Parathyroid adenoma (tissue), 2 donors: ENCODE measurements at regions not wholly inside any gene's neighbourhood (a gene's known extent, or its start where the extent isn't known, plus 50 kb on each side); places are given as distances from the start of the nearest gene placed in this dataset.

Experiments used
- H2AFZ ChIP-seq: fragments of 300-600 bp; sonication (generic); one replicate; pipeline ENCODE4 v1.7.0; 2017; ENCODE audit warnings: antibody characterized with exemption, mild to moderate bottlenecking
- H3K27ac ChIP-seq: fragments of 300-600 bp; sonication (generic); one replicate; pipeline ENCODE4 v1.7.0; 2017
- H3K27me3 ChIP-seq: fragments of 300-600 bp; sonication (generic); one replicate; pipeline ENCODE4 v1.7.0; 2017; ENCODE audit warnings: low read length; ENCODE audit not compliant: control insufficient read depth, insufficient read depth
- H3K36me3 ChIP-seq: fragments of 300-600 bp; sonication (generic); one replicate; pipeline ENCODE4 v1.7.0; 2017; ENCODE audit warnings: low read length; ENCODE audit not compliant: control insufficient read depth, insufficient read depth
- H3K4me1 ChIP-seq: fragments of 300-600 bp; sonication (generic); one replicate; pipeline ENCODE4 v1.7.0; 2017; ENCODE audit warnings: control low read depth
- H3K4me2 ChIP-seq: fragments of 300-600 bp; sonication (generic); one replicate; pipeline ENCODE4 v1.7.0; 2017; ENCODE audit warnings: low read length
- H3K4me3 ChIP-seq: fragments of 300-600 bp; sonication (generic); one replicate; pipeline ENCODE4 v1.7.0; 2017; ENCODE audit warnings: low read depth, low read length
- H3K79me2 ChIP-seq: fragments of 300-600 bp; sonication (generic); one replicate; pipeline ENCODE4 v1.7.0; 2017; ENCODE audit warnings: control low read depth
- H3K9ac ChIP-seq: fragments of 300-600 bp; sonication (generic); one replicate; pipeline ENCODE4 v1.7.0; 2017; ENCODE audit warnings: mild to moderate bottlenecking
- H3K9me3 ChIP-seq: fragments of 300-600 bp; sonication (generic); one replicate; pipeline ENCODE4 v1.7.0; 2017; ENCODE audit warnings: low read length; ENCODE audit not compliant: control insufficient read depth
- TF ChIP-seq, protein P1 (sequence below): fragments of 300-600 bp; sonication (generic); IDR thresholded peaks from one replicate; pipeline ENCODE4 v1.7.0; 2017; ENCODE audit warnings: antibody characterized with exemption, mild to moderate bottlenecking
- donor health status: primary hyperparathyroidism.

DNA sequence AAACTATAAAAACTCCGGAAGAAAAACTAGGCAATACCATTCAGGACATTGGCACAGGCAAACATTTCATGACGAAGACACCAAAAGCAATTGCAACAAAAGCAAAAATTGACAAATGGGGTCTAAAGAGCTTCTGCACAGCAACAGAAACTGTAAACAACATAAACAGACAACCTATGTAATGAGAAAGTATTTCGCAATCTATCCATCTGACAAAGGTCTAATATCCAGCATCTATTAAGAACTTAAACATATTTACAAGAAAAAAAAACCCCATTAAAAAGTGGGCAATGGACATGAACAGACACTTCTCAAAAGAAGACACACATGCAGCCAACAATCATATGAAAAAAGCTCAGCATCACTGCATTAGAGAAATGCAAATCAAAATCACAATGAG lies 498.6 kb downstream of the HINT1 start:
- Histone ChIP-seq H3K36me3 (no peaks in the 10 kb centered on the region), H3K4me2 (no peak overlapping the region), H3K4me3 (no peak overlapping the region), H2AFZ (no peak overlapping the region), H3K27ac (no peak overlapping the region), H3K4me1 (no peaks in the 10 kb centered on the region), H3K9me3 (no peaks in the 10 kb centered on the region), H3K27me3 (no peaks in the 10 kb centered on the region), H3K79me2 (no peaks in the 10 kb centered on the region), H3K9ac (no peak overlapping the region)
- TF ChIP-seq, protein P1, sequence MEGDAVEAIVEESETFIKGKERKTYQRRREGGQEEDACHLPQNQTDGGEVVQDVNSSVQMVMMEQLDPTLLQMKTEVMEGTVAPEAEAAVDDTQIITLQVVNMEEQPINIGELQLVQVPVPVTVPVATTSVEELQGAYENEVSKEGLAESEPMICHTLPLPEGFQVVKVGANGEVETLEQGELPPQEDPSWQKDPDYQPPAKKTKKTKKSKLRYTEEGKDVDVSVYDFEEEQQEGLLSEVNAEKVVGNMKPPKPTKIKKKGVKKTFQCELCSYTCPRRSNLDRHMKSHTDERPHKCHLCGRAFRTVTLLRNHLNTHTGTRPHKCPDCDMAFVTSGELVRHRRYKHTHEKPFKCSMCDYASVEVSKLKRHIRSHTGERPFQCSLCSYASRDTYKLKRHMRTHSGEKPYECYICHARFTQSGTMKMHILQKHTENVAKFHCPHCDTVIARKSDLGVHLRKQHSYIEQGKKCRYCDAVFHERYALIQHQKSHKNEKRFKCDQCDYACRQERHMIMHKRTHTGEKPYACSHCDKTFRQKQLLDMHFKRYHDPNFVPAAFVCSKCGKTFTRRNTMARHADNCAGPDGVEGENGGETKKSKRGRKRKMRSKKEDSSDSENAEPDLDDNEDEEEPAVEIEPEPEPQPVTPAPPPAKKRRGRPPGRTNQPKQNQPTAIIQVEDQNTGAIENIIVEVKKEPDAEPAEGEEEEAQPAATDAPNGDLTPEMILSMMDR = no peak

DNA sequence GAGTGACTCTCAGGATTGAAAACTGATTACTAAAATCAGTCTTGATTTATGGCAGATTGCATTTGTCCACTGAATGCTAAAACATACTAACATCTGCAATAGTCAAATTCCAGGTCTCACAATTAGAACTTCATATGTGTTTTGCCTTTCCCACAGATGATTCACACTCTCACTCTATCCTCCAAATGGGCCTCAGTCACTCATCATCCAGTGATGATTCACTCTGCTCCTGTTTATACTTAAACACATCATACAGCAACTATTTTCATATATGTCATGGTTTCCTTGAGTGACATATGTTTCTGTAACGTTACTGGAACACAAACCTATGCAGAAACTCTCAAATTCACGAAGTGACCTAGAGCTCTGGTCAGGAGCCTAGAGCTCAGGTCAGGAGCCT lies 512.9 kb downstream of the HINT1 start:
- H3K4me1 ChIP-seq = no peaks in the 10 kb centered on the region
- no peaks in the 10 kb centered on the region for H3K36me3 ChIP-seq
- TF ChIP-seq, protein P1 = no peak
- H3K4me2 ChIP-seq = no peak overlapping the region
- no peak overlapping the region for H3K27ac ChIP-seq
- no peak overlapping the region for H3K4me3 ChIP-seq
- H3K9me3 ChIP-seq = no peaks in the 10 kb centered on the region
- H3K27me3 ChIP-seq = no peaks in the 10 kb centered on the region
- no peak overlapping the region for H3K9ac ChIP-seq
- H2AFZ ChIP-seq = no peak overlapping the region
- no peaks in the 10 kb centered on the region for H3K79me2 ChIP-seq

DNA sequence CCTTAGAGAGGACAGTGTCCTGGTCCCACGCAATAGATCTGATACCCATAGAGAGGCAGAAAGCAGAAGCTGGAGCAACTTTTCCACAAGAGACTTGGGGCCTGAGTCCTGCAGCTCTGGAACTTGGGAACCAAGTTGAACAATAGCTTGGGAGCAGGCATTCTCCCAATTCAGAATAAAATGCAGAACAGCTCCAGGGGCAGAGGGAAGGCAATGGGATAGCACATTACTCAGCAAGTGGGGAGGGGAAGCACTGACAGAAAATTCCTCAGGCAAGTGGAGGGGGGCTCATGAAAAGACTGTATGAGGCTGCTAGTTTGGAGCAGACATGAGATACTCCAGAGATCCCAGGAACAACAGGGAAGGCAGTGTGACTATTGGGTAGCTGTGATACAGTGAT lies 513.6 kb downstream of the HINT1 start:
- no peaks in the 10 kb centered on the region for H3K9me3 ChIP-seq
- H3K27ac ChIP-seq = no peak overlapping the region
- H3K4me2 ChIP-seq = no peak overlapping the region
- H2AFZ ChIP-seq = no peak overlapping the region
- H3K4me1 ChIP-seq = no peaks in the 10 kb centered on the region
- H3K4me3 ChIP-seq = no peak overlapping the region
- H3K79me2 ChIP-seq = no peaks in the 10 kb centered on the region
- no peaks in the 10 kb centered on the region for H3K36me3 ChIP-seq
- TF ChIP-seq, protein P1 = no peak
- H3K9ac ChIP-seq = no peak overlapping the region
- no peaks in the 10 kb centered on the region for H3K27me3 ChIP-seq

DNA sequence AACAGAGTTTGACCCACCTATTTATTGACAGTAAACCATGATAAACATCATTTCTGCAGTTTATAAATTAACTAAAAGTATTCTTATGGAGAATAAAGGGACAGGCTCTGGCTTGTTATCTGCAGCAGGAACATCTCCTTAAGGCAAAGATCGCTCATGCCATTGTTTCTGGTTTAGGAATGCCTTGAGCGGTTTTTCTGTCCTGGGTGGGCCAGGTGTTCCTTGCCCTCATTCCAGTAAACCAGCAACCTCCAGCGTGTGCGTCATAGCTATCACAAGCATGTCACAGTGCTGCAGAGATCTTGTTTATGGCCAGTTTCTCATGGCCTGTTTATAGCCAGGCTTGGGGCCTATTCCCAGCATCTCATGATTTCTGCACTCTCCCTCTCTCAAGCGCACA lies 521.7 kb downstream of the HINT1 start:
- Histone ChIP-seq H3K4me2 (no peak overlapping the region), H3K9me3 (no peaks in the 10 kb centered on the region)

DNA sequence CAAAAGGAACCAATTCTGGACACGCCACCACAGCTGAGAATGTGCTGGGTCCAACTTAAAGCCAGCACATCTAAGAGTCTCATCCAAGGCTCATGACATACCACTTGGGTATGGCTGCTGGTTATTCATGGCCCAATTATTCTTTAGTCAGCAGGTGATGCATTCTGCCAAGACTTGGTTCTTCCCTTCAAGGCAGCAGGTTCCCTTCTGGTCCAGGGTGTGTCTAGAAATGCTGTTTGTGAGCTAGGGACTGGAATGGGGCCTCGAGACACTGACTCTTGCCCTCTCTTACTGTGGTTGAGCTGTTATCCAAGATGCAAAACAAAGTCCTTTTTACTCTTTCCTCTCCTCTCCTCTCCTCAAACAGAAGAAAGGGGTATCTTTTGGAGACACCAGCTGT lies 522.6 kb downstream of the HINT1 start:
- Histone ChIP-seq H3K4me3 (no peak overlapping the region), H3K27ac (no peak overlapping the region), H3K27me3 (no peaks in the 10 kb centered on the region), H3K36me3 (no peaks in the 10 kb centered on the region), H3K9me3 (no peaks in the 10 kb centered on the region), H3K4me2 (no peak overlapping the region), H3K4me1 (no peaks in the 10 kb centered on the region), H3K79me2 (no peaks in the 10 kb centered on the region), H3K9ac (no peak overlapping the region), H2AFZ (no peak overlapping the region)
- TF ChIP-seq, protein P1 = no peak

More for the DNA sequence above, 521.7 kb downstream of the HINT1 start:
- H3K27me3 ChIP-seq = no peaks in the 10 kb centered on the region
- TF ChIP-seq, protein P1 = no peak
- H3K36me3 ChIP-seq = no peaks in the 10 kb centered on the region
- H3K79me2 ChIP-seq = no peaks in the 10 kb centered on the region
- H3K4me1 ChIP-seq = no peaks in the 10 kb centered on the region
- H3K4me3 ChIP-seq = no peak overlapping the region
- H2AFZ ChIP-seq = no peak overlapping the region
- H3K9ac ChIP-seq = no peak overlapping the region
- no peak overlapping the region for H3K27ac ChIP-seq
